Loucy (cell line): ENCODE measurements at regions not wholly inside any gene's neighbourhood (a gene's known extent, or its start where the extent isn't known, plus 50 kb on each side); places are given as distances from the start of the nearest gene placed in this dataset.
"Not testable (repeated sequence)": the region's sequence is repeated elsewhere in the genome, so short reads cannot be mapped to it uniquely, and the experiment has no call there.

Experiments
- H2AFZ ChIP-seq: fragments of 200-600 bp; sonication (generic); 2 replicates; pipeline ENCODE4 v1.6.0; 2016; ENCODE audit warnings: antibody characterized with exemption, mild to moderate bottlenecking, low read length, moderate library complexity
- H3F3A ChIP-seq: fragments of 200-600 bp; 2 replicates; pipeline ENCODE4 v1.6.0; 2016; ENCODE audit warnings: antibody characterized with exemption, low read depth, mild to moderate bottlenecking
- H3K27me3 ChIP-seq: fragments of 200-600 bp; sonication (generic); 2 replicates; pipeline ENCODE4 v1.6.1; 2014; ENCODE audit warnings: low read length, mild to moderate bottlenecking; ENCODE audit not compliant: insufficient read depth, poor library complexity, severe bottlenecking
- H3K36me3 ChIP-seq: fragments of 200-600 bp; sonication (generic); 2 replicates; pipeline ENCODE4 v1.6.1; 2016; ENCODE audit warnings: low read length; ENCODE audit not compliant: insufficient read depth
- H3K4me1 ChIP-seq: fragments of 200-600 bp; sonication (generic); 2 replicates; pipeline ENCODE4 v1.5.1; 2014; ENCODE audit warnings: low read length, mild to moderate bottlenecking; ENCODE audit not compliant: insufficient read depth, poor library complexity, severe bottlenecking
- H3K4me2 ChIP-seq: fragments of 200-600 bp; sonication (generic); 2 replicates; pipeline ENCODE4 v1.6.0; 2014; ENCODE audit warnings: antibody characterized with exemption, low read length, low read depth, mild to moderate bottlenecking; ENCODE audit not compliant: poor library complexity, severe bottlenecking
- H3K4me3 ChIP-seq: fragments of 200-600 bp; sonication (generic); 2 replicates; pipeline ENCODE4 v1.5.1; 2014; ENCODE audit warnings: low read length, mild to moderate bottlenecking, mixed read lengths; ENCODE audit not compliant: poor library complexity, severe bottlenecking
- H3K79me2 ChIP-seq: fragments of 200-600 bp; sonication (generic); 2 replicates; pipeline ENCODE4 v1.6.1; 2014; ENCODE audit warnings: low read length; ENCODE audit not compliant: insufficient read depth
- H3K9ac ChIP-seq: fragments of 200-600 bp; sonication (generic); 2 replicates; pipeline ENCODE4 v1.6.0; 2014; ENCODE audit warnings: mild to moderate bottlenecking, low read depth, low read length, moderate library complexity; ENCODE audit not compliant: poor library complexity, severe bottlenecking
- H3K9me2 ChIP-seq: fragments of 200-600 bp; sonication (generic); replicated peaks from 2 replicates; pipeline ENCODE4 v1.6.1; 2016; ENCODE audit warnings: low read depth, low read length, mixed read lengths
- H3K9me3 ChIP-seq: fragments of 200-600 bp; sonication (generic); 2 replicates; pipeline ENCODE4 v1.6.1; 2014; ENCODE audit warnings: mild to moderate bottlenecking, antibody characterized with exemption, low read length, low read depth; ENCODE audit not compliant: insufficient read depth
- H4K20me1 ChIP-seq: fragments of 200-600 bp; sonication (generic); 2 replicates; pipeline ENCODE4 v1.6.0; 2014; ENCODE audit warnings: antibody characterized with exemption, low read length, mild to moderate bottlenecking; ENCODE audit not compliant: insufficient read depth, poor library complexity, severe bottlenecking
- CTCF ChIP-seq: fragments of 200-600 bp; sonication (generic); conservative IDR thresholded peaks from 2 replicates; pipeline ENCODE4 v1.5.1; 2014; ENCODE audit warnings: mild to moderate bottlenecking, antibody characterized with exemption, low read length
- EZH2phosphoT487 ChIP-seq: fragments of 200-600 bp; IDR thresholded peaks from 2 replicates; pipeline ENCODE4 v1.6.1; 2018; ENCODE audit warnings: antibody characterized with exemption, mild to moderate bottlenecking, moderate library complexity, borderline replicate concordance

GRCh38 chr10:34954142-34954541 lies 136.0 kb downstream of the CUL2 start:
- H4K20me1 ChIP-seq: no peaks in the 10 kb centered on the region
- H3K9ac ChIP-seq: no peak overlapping the region
- no peak overlapping the region for H3K4me2 ChIP-seq
- H3K4me3 ChIP-seq: no peak overlapping the region
- H3K79me2 ChIP-seq: no peaks in the 10 kb centered on the region
- no peaks in the 10 kb centered on the region for H3K27me3 ChIP-seq
- TF ChIP-seq CTCF (no peak), EZH2phosphoT487 (no peak)
- no peaks in the 10 kb centered on the region for H3K9me3 ChIP-seq
- H3K4me1 ChIP-seq: no peaks in the 10 kb centered on the region
- no peak overlapping the region for H2AFZ ChIP-seq
- H3F3A ChIP-seq: no peaks in the 10 kb centered on the region
- H3K36me3 ChIP-seq: no peaks in the 10 kb centered on the region
- no peaks in the 10 kb centered on the region for H3K9me2 ChIP-seq

GRCh38 chr10:34951263-34951887 lies 136.3 kb upstream of the PARD3 start:
- H4K20me1 ChIP-seq, H3K4me2 ChIP-seq, H3K9ac ChIP-seq: not testable (repeated sequence)

GRCh38 chr10:34945951-34946522 lies 130.9 kb upstream of the PARD3 start:
- H4K20me1 ChIP-seq, H3F3A ChIP-seq, H3K9me3 ChIP-seq: not testable (repeated sequence)

More at GRCh38 chr10:34951263-34951887, 136.3 kb upstream of the PARD3 start:
- H3K4me3 ChIP-seq, H3K79me2 ChIP-seq, H3K4me1 ChIP-seq, H3F3A ChIP-seq, H3K9me2 ChIP-seq, H2AFZ ChIP-seq, H3K36me3 ChIP-seq, H3K27me3 ChIP-seq, H3K9me3 ChIP-seq: not testable (repeated sequence)

GRCh38 chr10:34941471-34942357 lies 126.6 kb upstream of the PARD3 start:
- no peaks in the 10 kb centered on the region for H3K9me2 ChIP-seq
- no peak overlapping the region for H3K4me3 ChIP-seq
- no peaks in the 10 kb centered on the region for H3F3A ChIP-seq
- H3K4me2 ChIP-seq: no peak overlapping the region
- H3K9me3 ChIP-seq: no peaks in the 10 kb centered on the region
- 0 out of 2 replicates have a peak overlapping the region, but pooled peaks have one; percentile 39 for H2AFZ ChIP-seq
- no peaks in the 10 kb centered on the region for H3K27me3 ChIP-seq
- no peak for TF ChIP-seq EZH2phosphoT487
- TF ChIP-seq CTCF: no peak
- no peaks in the 10 kb centered on the region for H3K36me3 ChIP-seq
- no peaks in the 10 kb centered on the region for H3K79me2 ChIP-seq
- no peaks in the 10 kb centered on the region for H4K20me1 ChIP-seq
- no peaks in the 10 kb centered on the region for H3K4me1 ChIP-seq
- no peak overlapping the region for H3K9ac ChIP-seq

More at GRCh38 chr10:34945951-34946522, 130.9 kb upstream of the PARD3 start:
- H3K4me3 ChIP-seq, H3K27me3 ChIP-seq, H3K9ac ChIP-seq, H3K79me2 ChIP-seq, H3K36me3 ChIP-seq, H3K9me2 ChIP-seq, H2AFZ ChIP-seq, H3K4me1 ChIP-seq, H3K4me2 ChIP-seq: not testable (repeated sequence)
